WTC11 (cell line): ENCODE measurements at regions not wholly inside any gene's neighbourhood (a gene's known extent, or its start where the extent isn't known, plus 50 kb on each side); places are given as distances from the start of the nearest gene placed in this dataset.

Experiments
- ATAC-seq: fragments of 200-7000 bp; cut with Tn5 transposase; 2 replicates; pipeline ENCODE4 v1.10.0; 2021; ENCODE audit warnings: mild to moderate bottlenecking, moderate library complexity
- CTCF ChIA-PET: fragments of 300-600 bp; sonication (Branson Sonifier 250); formaldehyde crosslinking; loops from one replicate; lab custom pipeline; 2021; ENCODE audit warnings: antibody characterized with exemption; lab: Charles Lee
- POLR2A ChIA-PET: fragments of 350-600 bp; sonication (Branson Sonifier 250); formaldehyde crosslinking; loops from one replicate; lab custom pipeline; 2021; ENCODE audit warnings: antibody characterized with exemption; lab: Charles Lee
- DNase-seq: peaks from one replicate; pipeline ENCODE4 v3.0.0; 2021; ENCODE audit warnings: low spot score
- H3K27ac Mint-ChIP-seq: 2 replicates; pipeline ENCODE4 v1.8.0; 2021; ENCODE audit warnings: mixed read lengths
- H3K27me3 Mint-ChIP-seq: 2 replicates; pipeline ENCODE4 v1.8.0; 2021; ENCODE audit warnings: low read depth, mild to moderate bottlenecking, moderate library complexity, mixed read lengths
- H3K36me3 Mint-ChIP-seq: 2 replicates; pipeline ENCODE4 v1.8.0; 2021; ENCODE audit warnings: mixed read lengths
- H3K4me1 Mint-ChIP-seq: 2 replicates; pipeline ENCODE4 v1.8.0; 2022; ENCODE audit warnings: mixed read lengths
- H3K4me3 Mint-ChIP-seq: 2 replicates; pipeline ENCODE4 v1.8.0; 2021; ENCODE audit warnings: mild to moderate bottlenecking, moderate library complexity, mixed read lengths
- H3K9me3 Mint-ChIP-seq: 2 replicates; pipeline ENCODE4 v1.8.0; 2021; ENCODE audit warnings: mixed read lengths
- AFF4 ChIP-seq: sonication (generic); formaldehyde crosslinking; IDR thresholded peaks from 2 replicates; pipeline ENCODE4 v1.8.1; 2023; ENCODE audit warnings: mild to moderate bottlenecking, missing genetic modification reagents, borderline replicate concordance
- CREM ChIP-seq: sonication (generic); formaldehyde crosslinking; IDR thresholded peaks from 2 replicates; pipeline ENCODE4 v1.8.1; 2022; ENCODE audit warnings: mild to moderate bottlenecking, missing genetic modification reagents, moderate library complexity
- E2F1 ChIP-seq: sonication (generic); formaldehyde crosslinking; IDR thresholded peaks from 2 replicates; pipeline ENCODE4 v1.8.0; 2022; ENCODE audit warnings: mild to moderate bottlenecking, missing genetic modification reagents
- EMX1 ChIP-seq: fragments of 250-450 bp; sonication (Bioruptor Pico); IDR thresholded peaks from 2 replicates; pipeline ENCODE4 v1.8.0; 2021; ENCODE audit warnings: mild to moderate bottlenecking
- MYBL2 ChIP-seq: sonication (generic); formaldehyde crosslinking; IDR thresholded peaks from 2 replicates; pipeline ENCODE4 v1.8.1; 2023; ENCODE audit warnings: mild to moderate bottlenecking, moderate library complexity, missing genetic modification reagents
- PRRX2 ChIP-seq: fragments of 250-450 bp; sonication (Bioruptor Pico); IDR thresholded peaks from 2 replicates; pipeline ENCODE4 v1.8.0; 2021; ENCODE audit warnings: mild to moderate bottlenecking
- STAT6 ChIP-seq: sonication (generic); formaldehyde crosslinking; conservative IDR thresholded peaks from 2 replicates; pipeline ENCODE4 v1.8.1; 2023; ENCODE audit warnings: mild to moderate bottlenecking, low read depth, missing genetic modification reagents, moderate library complexity
- ZBTB21 ChIP-seq: sonication (generic); formaldehyde crosslinking; IDR thresholded peaks from 2 replicates; pipeline ENCODE4 v1.8.1; 2023; ENCODE audit warnings: mild to moderate bottlenecking, missing genetic modification reagents, borderline replicate concordance
- ZNF121 ChIP-seq: sonication (generic); formaldehyde crosslinking; IDR thresholded peaks from 2 replicates; pipeline ENCODE4 v1.8.0; 2023; ENCODE audit warnings: missing genetic modification reagents
- ZNF219 ChIP-seq: sonication (generic); formaldehyde crosslinking; IDR thresholded peaks from 2 replicates; pipeline ENCODE4 v1.8.0; 2023; ENCODE audit warnings: missing genetic modification reagents, mild to moderate bottlenecking, borderline replicate concordance
- ZNF281 ChIP-seq: sonication (generic); formaldehyde crosslinking; IDR thresholded peaks from 2 replicates; pipeline ENCODE4 v1.8.0; 2023; ENCODE audit warnings: mild to moderate bottlenecking, missing genetic modification reagents
- TF ChIP-seq, protein P1 (sequence below): sonication (generic); formaldehyde crosslinking; IDR thresholded peaks from 2 replicates; pipeline ENCODE4 v1.8.0; 2023; ENCODE audit warnings: missing genetic modification reagents, mild to moderate bottlenecking, borderline replicate concordance
- TF ChIP-seq, protein P2 (sequence below): fragments of 250-450 bp; sonication (Bioruptor Pico); IDR thresholded peaks from 2 replicates; pipeline ENCODE4 v1.9.0; 2021; ENCODE audit warnings: mild to moderate bottlenecking, borderline replicate concordance
- TF ChIP-seq, protein P3 (sequence below): sonication (generic); formaldehyde crosslinking; IDR thresholded peaks from 2 replicates; pipeline ENCODE4 v1.8.1; 2023; ENCODE audit warnings: mild to moderate bottlenecking, missing genetic modification reagents
- TF ChIP-seq, protein P4 (sequence below): sonication (generic); formaldehyde crosslinking; IDR thresholded peaks from 2 replicates; pipeline ENCODE4 v1.8.1; 2022; ENCODE audit warnings: mild to moderate bottlenecking, missing genetic modification reagents, moderate library complexity, borderline replicate concordance

GRCh38 chr11:19592842-19593241, 119.8 kb upstream of the NAV2 start:
- Mint-ChIP-seq H3K4me3 (no peak overlapping the region), H3K27ac (no peak overlapping the region), H3K4me1 (peaks cover 1% of the 10 kb centered on the region; the same call in 1 of the 2 replicates), H3K27me3 (no peaks in the 10 kb centered on the region; the same call in 1 of the 2 replicates), H3K36me3 (peaks cover 2% of the 10 kb centered on the region; the same call in 1 of the 2 replicates), H3K9me3 (peaks cover 8% of the 10 kb centered on the region)
- CTCF ChIA-PET, result interaction anchor here (2.0 kb wide), 1 partner anchor 311 kb away, joined by 7 read pairs; no protein-coding TSS in a partner anchor
- ATAC-seq, result no peak
- DNase-seq, result no peak
- POLR2A ChIA-PET, result no interaction called here
- TF ChIP-seq, protein P1, sequence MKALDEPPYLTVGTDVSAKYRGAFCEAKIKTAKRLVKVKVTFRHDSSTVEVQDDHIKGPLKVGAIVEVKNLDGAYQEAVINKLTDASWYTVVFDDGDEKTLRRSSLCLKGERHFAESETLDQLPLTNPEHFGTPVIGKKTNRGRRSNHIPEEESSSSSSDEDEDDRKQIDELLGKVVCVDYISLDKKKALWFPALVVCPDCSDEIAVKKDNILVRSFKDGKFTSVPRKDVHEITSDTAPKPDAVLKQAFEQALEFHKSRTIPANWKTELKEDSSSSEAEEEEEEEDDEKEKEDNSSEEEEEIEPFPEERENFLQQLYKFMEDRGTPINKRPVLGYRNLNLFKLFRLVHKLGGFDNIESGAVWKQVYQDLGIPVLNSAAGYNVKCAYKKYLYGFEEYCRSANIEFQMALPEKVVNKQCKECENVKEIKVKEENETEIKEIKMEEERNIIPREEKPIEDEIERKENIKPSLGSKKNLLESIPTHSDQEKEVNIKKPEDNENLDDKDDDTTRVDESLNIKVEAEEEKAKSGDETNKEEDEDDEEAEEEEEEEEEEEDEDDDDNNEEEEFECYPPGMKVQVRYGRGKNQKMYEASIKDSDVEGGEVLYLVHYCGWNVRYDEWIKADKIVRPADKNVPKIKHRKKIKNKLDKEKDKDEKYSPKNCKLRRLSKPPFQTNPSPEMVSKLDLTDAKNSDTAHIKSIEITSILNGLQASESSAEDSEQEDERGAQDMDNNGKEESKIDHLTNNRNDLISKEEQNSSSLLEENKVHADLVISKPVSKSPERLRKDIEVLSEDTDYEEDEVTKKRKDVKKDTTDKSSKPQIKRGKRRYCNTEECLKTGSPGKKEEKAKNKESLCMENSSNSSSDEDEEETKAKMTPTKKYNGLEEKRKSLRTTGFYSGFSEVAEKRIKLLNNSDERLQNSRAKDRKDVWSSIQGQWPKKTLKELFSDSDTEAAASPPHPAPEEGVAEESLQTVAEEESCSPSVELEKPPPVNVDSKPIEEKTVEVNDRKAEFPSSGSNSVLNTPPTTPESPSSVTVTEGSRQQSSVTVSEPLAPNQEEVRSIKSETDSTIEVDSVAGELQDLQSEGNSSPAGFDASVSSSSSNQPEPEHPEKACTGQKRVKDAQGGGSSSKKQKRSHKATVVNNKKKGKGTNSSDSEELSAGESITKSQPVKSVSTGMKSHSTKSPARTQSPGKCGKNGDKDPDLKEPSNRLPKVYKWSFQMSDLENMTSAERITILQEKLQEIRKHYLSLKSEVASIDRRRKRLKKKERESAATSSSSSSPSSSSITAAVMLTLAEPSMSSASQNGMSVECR (CRISPR knock-in tag), result no peak
- TF ChIP-seq, protein P2, sequence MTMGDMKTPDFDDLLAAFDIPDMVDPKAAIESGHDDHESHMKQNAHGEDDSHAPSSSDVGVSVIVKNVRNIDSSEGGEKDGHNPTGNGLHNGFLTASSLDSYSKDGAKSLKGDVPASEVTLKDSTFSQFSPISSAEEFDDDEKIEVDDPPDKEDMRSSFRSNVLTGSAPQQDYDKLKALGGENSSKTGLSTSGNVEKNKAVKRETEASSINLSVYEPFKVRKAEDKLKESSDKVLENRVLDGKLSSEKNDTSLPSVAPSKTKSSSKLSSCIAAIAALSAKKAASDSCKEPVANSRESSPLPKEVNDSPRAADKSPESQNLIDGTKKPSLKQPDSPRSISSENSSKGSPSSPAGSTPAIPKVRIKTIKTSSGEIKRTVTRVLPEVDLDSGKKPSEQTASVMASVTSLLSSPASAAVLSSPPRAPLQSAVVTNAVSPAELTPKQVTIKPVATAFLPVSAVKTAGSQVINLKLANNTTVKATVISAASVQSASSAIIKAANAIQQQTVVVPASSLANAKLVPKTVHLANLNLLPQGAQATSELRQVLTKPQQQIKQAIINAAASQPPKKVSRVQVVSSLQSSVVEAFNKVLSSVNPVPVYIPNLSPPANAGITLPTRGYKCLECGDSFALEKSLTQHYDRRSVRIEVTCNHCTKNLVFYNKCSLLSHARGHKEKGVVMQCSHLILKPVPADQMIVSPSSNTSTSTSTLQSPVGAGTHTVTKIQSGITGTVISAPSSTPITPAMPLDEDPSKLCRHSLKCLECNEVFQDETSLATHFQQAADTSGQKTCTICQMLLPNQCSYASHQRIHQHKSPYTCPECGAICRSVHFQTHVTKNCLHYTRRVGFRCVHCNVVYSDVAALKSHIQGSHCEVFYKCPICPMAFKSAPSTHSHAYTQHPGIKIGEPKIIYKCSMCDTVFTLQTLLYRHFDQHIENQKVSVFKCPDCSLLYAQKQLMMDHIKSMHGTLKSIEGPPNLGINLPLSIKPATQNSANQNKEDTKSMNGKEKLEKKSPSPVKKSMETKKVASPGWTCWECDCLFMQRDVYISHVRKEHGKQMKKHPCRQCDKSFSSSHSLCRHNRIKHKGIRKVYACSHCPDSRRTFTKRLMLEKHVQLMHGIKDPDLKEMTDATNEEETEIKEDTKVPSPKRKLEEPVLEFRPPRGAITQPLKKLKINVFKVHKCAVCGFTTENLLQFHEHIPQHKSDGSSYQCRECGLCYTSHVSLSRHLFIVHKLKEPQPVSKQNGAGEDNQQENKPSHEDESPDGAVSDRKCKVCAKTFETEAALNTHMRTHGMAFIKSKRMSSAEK (CRISPR knock-in tag), result no peak
- TF ChIP-seq MYBL2 (CRISPR knock-in tag) (no peak), EMX1 (CRISPR knock-in tag) (no peak), CREM (CRISPR knock-in tag) (no peak), E2F1 (CRISPR knock-in tag) (no peak), AFF4 (CRISPR knock-in tag) (no peak), ZNF281 (CRISPR knock-in tag) (no peak), PRRX2 (CRISPR knock-in tag) (no peak), ZBTB21 (CRISPR knock-in tag) (no peak), ZNF121 (CRISPR knock-in tag) (no peak), STAT6 (CRISPR knock-in tag) (no peak), ZNF219 (CRISPR knock-in tag) (no peak)
- TF ChIP-seq, protein P3, sequence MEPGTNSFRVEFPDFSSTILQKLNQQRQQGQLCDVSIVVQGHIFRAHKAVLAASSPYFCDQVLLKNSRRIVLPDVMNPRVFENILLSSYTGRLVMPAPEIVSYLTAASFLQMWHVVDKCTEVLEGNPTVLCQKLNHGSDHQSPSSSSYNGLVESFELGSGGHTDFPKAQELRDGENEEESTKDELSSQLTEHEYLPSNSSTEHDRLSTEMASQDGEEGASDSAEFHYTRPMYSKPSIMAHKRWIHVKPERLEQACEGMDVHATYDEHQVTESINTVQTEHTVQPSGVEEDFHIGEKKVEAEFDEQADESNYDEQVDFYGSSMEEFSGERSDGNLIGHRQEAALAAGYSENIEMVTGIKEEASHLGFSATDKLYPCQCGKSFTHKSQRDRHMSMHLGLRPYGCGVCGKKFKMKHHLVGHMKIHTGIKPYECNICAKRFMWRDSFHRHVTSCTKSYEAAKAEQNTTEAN (CRISPR knock-in tag), result no peak
- TF ChIP-seq, protein P4, sequence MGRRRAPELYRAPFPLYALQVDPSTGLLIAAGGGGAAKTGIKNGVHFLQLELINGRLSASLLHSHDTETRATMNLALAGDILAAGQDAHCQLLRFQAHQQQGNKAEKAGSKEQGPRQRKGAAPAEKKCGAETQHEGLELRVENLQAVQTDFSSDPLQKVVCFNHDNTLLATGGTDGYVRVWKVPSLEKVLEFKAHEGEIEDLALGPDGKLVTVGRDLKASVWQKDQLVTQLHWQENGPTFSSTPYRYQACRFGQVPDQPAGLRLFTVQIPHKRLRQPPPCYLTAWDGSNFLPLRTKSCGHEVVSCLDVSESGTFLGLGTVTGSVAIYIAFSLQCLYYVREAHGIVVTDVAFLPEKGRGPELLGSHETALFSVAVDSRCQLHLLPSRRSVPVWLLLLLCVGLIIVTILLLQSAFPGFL (CRISPR knock-in tag), result no peak
